Heart right ventricle (tissue), 16 donors: ENCODE measurements at regions not wholly inside any gene's neighbourhood (a gene's known extent, or its start where the extent isn't known, plus 50 kb on each side); places are given as distances from the start of the nearest gene placed in this dataset.

Experiments used
- ATAC-seq, 8 donors: fragments of 200-7000 bp; cut with Tn5 transposase; one replicate each; pipeline ENCODE4 v1.9.1; 2020; ENCODE audit warnings: mild to moderate bottlenecking in 8 of 8, moderate library complexity in 8 of 8, moderate number of reproducible peaks in 1 of 8
- DNase-seq, 2 donors: peaks; one replicate each; pipeline ENCODE4 v3.0.0-alpha.2; 2020
- H3K27ac ChIP-seq, 10 donors: fragments of 200-600 bp; sonication (generic) in 2 of 10; one replicate each; pipeline versions ENCODE4 v1.5.0 to v1.8.0; 2020 to 2022; ENCODE audit warnings: mild to moderate bottlenecking in 3 of 10
- H3K27me3 ChIP-seq, 7 donors: fragments of 200-600 bp; one replicate each; pipeline ENCODE4 v1.8.0; 2021 to 2022; ENCODE audit warnings: mild to moderate bottlenecking in 2 of 7
- H3K36me3 ChIP-seq, 9 donors: fragments of 200-600 bp; sonication (generic) in 1 of 9; one replicate each; pipeline versions ENCODE4 v1.5.0 to v1.8.0; 2020 to 2022; ENCODE audit warnings: mild to moderate bottlenecking in 2 of 9
- H3K4me1 ChIP-seq, 9 donors: fragments of 200-600 bp; sonication (generic) in 1 of 9; one replicate each; pipeline versions ENCODE4 v1.5.0 to v1.8.0; 2020 to 2022; ENCODE audit warnings: mild to moderate bottlenecking in 4 of 9
- H3K4me3 ChIP-seq, 10 donors: fragments of 200-600 bp; sonication (generic) in 2 of 10; one replicate each; pipeline versions ENCODE4 v1.5.0 to v1.8.0; 2020 to 2022; ENCODE audit warnings: mild to moderate bottlenecking in 7 of 10, moderate library complexity in 2 of 10
- H3K9me3 ChIP-seq, 11 donors: fragments of 200-600 bp in 10 of 11; sonication (generic) in 2 of 11; one replicate each; pipeline versions ENCODE4 v1.5.0 to v1.8.0; 2013 to 2022; ENCODE audit warnings: mild to moderate bottlenecking in 2 of 11, control low read depth in 1 of 11, moderate library complexity in 1 of 11
- CTCF ChIP-seq, 9 donors: fragments of 200-600 bp; sonication (generic) in 2 of 9; IDR thresholded peaks; one replicate each; pipeline versions ENCODE4 v1.5.0 to v1.8.0; 2021 to 2022; ENCODE audit warnings: antibody characterized with exemption in 9 of 9, mild to moderate bottlenecking in 5 of 9, moderate library complexity in 1 of 9
- WGBS, 2 donors: extraction: QIAGEN DNeasy Blood & Tissue Kit; methylation state at CpG; one replicate each; pipeline ENCODE4 v1.1.7; 2013; ENCODE audit warnings: inconsistent platforms in 1 of 2; 5-methylcytosine and 5-hydroxymethylcytosine counted together
- intact Hi-C, 10 donors: fragments of 100-400 bp; cut with DNase I; formaldehyde crosslinking; loops; one replicate each; pipeline versions ENCODE4 v1.11.1 to v1.14.2; 2022
- donor health status: Arrhythmogenic right ventricular cardiomyopathy.
- donor health status: ischemic (EF 13 %, LVEDD 7.1; RV severe dilation, severe dysfunction).
- donor health status: healthy with polysubstance abuse.
- donor health status: DM: no; HTN: yes; CAD: no.
- donor health status: DM: no; HTN: no; CAD: no.
- donor health status: ischemic (EF 25% LVEDD 6.9; RV normal size, moderate dysfunction).
- donor health status: ischemic (EF 25% LVEDD 5.7; RV mildly dilated, moderate dysfunction).
- donor health status: healthy.
- donor health status: DM: yes; HTN: yes; CAD: no.
- donor health status: Ischemic cardiomyopathy.
- donor health status: ischemic (EF 35%, LVEDD 5.7; RV mildly dilated, moderate dysfunction).
- donor health status: nonischemic (EF 11% LVEDD 7.7; RV severe dilation, severe dysfunction).
- donor health status: DM: yes; HTN: yes; CAD: no.
- donor health status: PGD.
- donor health status: ischemic (EF 29% LVEDD 5.4; RV normal size, mild dysfunction).
- donor health status: nonischemic (EF 23%, LVEDD 6.1; RV moderate dilation, normal function).

GRCh38 chr1:147089457-147089856 lies 82.8 kb downstream of the PRKAB2 start:
- TF ChIP-seq CTCF (IDR thresholded peaks at IDR 0.05) = no peak
- no peaks in the 10 kb centered on the region for H3K36me3 ChIP-seq
- H3K4me1 ChIP-seq = peaks cover 0 to 10% (median 7%) of the 10 kb centered on the region in 9 donors
- WGBS, 2 donors = 19 to 21% methylated on average over 4 of the region's 4 CpGs
- ATAC-seq = no peak
- H3K9me3 ChIP-seq = peaks cover 0 to 42% (median 11%) of the 10 kb centered on the region in 11 donors
- intact Hi-C loops = no loop called here
- H3K4me3 ChIP-seq = no peak overlapping the region
- no peak for DNase-seq
- H3K27me3 ChIP-seq = peaks cover 0 to 30% (median 5%) of the 10 kb centered on the region in 7 donors
- no peak overlapping the region for H3K27ac ChIP-seq

GRCh38 chr1:147086129-147086528 lies 86.1 kb downstream of the PRKAB2 start:
- intact Hi-C loops = no loop called here
- TF ChIP-seq CTCF (IDR thresholded peaks at IDR 0.05) = no peak
- Histone ChIP-seq H3K27me3 (peaks cover 0 to 58% (median 30%) of the 10 kb centered on the region in 7 donors), H3K4me1 (peaks cover 0 to 18% (median 12%) of the 10 kb centered on the region in 9 donors), H3K9me3 (peaks cover 0 to 42% (median 11%) of the 10 kb centered on the region in 11 donors), H3K27ac (no peak overlapping the region), H3K4me3 (no peak overlapping the region), H3K36me3 (no peaks in the 10 kb centered on the region)
- DNase-seq (no peak), ATAC-seq (no peak)

DNA sequence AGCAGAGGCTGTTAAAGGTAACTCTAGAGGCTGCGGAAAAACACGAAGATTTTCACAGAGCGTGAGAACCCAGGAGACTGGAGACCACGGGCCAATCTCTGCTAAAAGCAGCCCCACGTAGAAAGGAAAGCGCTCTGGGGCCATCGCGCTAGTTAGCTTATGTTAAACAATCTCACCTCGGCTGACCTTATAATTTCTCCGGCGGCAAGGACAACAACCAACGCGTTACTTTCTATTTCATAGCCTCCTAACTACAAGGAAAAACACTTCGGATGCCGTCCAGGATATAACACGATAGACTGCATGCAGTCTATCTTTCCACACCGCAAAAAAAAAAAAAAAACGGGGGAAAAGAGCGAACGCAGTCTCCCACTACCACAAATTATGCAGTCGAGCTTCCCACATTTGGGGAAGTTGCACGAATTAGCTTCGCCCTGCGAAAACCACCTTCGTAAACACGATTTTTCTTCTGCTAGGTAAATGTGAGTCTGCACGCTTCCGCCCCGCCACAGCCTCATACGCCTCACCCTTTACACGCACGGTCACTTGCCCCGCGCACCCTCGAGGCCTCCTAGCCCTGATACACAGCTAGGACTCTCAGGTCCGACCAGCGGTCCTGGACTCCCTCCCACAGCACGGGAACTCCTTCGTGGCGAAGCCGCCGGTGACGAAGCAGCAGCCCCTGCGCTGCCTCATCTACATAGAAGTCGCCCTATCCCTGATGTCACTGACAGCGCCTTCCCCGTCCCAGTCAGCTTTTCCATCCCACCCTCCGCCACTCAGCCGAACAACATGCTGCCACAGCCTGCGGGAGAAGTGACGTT lies 87.8 kb downstream of the PRKAB2 start:
- no peaks in the 10 kb centered on the region for H3K36me3 ChIP-seq
- 0 to 1% methylated on average over 51 of the region's 51 CpGs for WGBS, 2 donors
- peaks cover 0 to 34% (median 23%) of the 10 kb centered on the region in 9 donors for H3K4me1 ChIP-seq
- H3K9me3 ChIP-seq = peaks cover 0 to 36% (median 11%) of the 10 kb centered on the region in 11 donors
- H3K4me3 ChIP-seq = peak overlapping the region; percentile 14 to 56 (median 52)
- DNase-seq (peak; percentile 35 to 60), ATAC-seq (peak; percentile 81 to 96 (median 94))
- peak overlapping the region in 6 of 10 donors; percentile 19 to 84 (median 58) for H3K27ac ChIP-seq
- peaks cover 10 to 74% (median 47%) of the 10 kb centered on the region in 7 donors for H3K27me3 ChIP-seq
- intact Hi-C loops = no loop called here
- no peak for TF ChIP-seq CTCF (IDR thresholded peaks at IDR 0.05)

- peaks cover 0 to 32% (median 11%) of the 10 kb centered on the region in 11 donors for H3K9me3 ChIP-seq
- WGBS, 2 donors = 6 to 11% methylated on average over 18 of the region's 18 CpGs
- DNase-seq = no peak
- peaks cover 0 to 38% (median 23%) of the 10 kb centered on the region in 9 donors for H3K4me1 ChIP-seq
- peak overlapping the region; percentile 14 to 56 (median 52) for H3K4me3 ChIP-seq
- peaks cover 16 to 80% (median 53%) of the 10 kb centered on the region in 7 donors for H3K27me3 ChIP-seq
- H3K36me3 ChIP-seq = no peaks in the 10 kb centered on the region
- H3K27ac ChIP-seq = peak overlapping the region in 2 of 10 donors; percentile 51 to 84
- ATAC-seq = no peak
- intact Hi-C loops = no loop called here
- TF ChIP-seq CTCF (IDR thresholded peaks at IDR 0.05) = no peak
Observed at GRCh38 chr1:147083919-147084272, 88.4 kb downstream of the PRKAB2 start.
